ENCODE measurements at regions not wholly inside any gene's neighbourhood (a gene's known extent, or its start where the extent isn't known, plus 50 kb on each side); places are given as distances from the start of the nearest gene placed in this dataset.

DNA sequence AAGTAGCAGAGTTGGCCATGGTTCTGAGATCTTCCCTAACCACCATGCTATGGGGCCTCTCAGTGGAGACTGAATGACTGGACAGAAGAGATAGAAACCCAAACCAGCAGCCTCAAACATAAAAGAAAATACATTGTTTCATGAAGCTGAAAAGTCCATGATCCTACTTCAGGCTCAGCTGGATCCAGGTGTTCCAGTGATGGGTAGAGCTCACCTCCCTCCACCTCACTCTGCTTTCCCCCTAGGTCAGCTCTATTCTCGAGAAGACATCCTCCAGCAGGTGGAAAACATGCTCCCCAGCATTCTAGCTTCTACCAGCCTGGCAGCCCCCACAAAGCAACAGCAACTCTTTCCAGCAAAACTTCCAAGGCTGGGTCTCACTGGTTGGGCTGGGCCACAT, 132.1 kb downstream of the OAT start:
- DNase-seq (ENCODE audit: low spot score), result no peak

DNA sequence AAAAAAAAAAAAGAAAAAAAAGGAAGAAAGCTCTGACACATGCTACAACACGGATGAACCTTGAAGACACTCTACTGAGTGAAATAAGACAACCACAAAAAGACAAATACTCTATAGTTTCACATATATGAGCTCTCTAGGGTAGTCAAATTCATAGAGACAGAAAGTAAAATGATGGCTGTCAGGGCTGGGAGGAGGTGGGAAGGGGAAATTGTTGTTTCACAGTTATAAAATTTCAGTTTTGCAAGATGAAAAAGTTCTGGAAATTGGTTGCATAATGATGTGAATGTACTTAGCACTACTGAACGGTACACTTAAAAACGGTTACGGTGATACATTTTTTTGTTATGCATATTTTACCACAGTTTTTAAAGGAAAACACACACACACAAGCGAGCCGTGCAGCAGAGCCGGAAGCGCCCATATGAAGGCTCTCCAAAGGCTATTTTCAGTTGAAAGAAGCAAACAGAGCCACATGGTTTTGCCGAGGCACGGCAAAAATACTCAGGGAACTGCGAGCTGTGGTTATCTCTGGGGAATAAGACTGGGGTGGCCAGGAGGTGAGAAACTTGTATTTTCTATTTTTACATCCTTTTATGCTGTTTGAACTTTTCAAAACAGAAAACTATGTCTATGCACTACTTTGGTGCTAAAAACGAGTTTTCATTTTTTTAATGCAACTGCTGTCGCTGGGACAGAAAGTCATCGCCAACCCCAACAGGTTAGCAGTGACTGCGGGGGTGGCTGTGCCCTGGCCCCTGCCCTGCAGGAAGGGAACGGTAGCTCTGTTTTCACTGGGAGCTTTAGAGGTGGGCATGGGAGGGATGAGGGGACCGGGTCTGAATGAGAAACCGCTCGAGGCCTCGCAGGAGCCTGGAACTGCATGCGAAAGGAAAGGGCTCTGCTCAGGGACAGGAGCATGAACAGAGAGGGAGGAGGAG, 132.9 kb downstream of the OAT start:
- DNase-seq (ENCODE audit: low spot score), result no peak

DNA sequence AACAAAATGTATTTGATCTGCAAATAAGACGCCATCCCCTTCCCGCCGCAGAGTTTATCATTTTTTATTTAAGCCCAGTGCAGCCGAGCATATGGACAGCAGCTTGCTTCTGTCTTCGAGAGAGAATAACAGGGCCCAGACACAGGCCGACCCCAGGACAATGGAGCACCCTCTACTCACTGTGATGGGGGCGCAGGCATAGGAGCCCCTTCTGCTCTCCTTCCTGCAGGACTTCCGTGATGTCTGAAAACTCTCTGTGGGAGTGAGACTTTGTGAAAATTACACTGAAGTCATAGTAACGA, 134.8 kb downstream of the OAT start:
- no peak for DNase-seq (ENCODE audit: low spot score)

DNA sequence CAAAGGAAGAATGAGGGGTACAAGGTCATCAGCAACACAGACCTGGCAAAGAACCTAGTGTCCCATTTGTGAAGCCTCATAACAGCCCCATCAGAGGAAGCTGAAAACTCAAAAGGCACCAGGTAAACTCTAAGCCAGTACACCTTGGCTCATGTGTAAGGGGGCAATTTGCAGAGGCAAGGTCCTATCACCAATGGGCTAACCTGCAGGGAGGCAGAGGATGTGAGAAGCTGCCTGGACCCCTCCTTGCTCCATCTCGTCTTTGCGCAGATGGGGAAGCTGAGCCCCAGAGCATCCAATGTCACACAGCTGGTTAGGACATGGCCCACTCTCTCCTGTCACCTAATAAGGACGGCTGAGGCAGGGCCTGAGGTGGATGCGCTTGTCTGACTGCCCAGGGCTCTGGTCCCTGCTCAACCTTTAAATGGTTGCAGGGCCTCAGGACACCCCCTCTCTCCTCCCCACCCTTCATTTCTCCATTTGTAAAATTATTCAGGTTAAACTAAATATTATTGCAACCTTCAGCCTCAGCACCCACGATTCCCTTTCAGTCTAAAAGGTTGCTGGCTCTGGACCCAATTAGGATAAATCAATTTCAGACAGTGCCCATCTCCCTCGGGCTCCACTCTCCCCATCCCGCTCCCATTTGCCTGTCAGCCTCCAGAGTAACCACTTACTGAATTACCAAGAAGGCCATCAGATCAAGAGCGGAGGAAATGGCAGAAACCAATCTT, 135.3 kb downstream of the OAT start:
- DNase-seq (ENCODE audit: low spot score), result no peak

DNA sequence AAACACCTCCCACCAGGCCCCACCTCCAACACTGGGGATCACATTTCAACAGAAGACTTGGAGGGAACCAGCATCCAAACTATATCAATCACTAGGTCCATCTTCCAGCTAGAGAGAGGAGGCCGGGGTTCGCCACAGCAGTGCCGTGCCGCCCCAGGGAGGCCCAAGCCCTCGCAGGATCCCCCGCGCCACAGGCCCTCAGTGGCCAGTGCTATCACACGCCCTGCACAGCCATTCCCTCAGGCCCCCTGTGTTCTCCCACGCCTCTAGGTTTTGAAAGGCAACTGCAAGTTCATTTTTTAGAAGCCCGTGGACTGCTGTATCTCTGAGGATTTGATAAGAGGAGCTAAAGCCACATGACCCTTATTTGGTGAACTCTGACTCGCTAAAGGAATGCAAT, 136.4 kb downstream of the OAT start:
- DNase-seq (ENCODE audit: low spot score), result no peak

DNA sequence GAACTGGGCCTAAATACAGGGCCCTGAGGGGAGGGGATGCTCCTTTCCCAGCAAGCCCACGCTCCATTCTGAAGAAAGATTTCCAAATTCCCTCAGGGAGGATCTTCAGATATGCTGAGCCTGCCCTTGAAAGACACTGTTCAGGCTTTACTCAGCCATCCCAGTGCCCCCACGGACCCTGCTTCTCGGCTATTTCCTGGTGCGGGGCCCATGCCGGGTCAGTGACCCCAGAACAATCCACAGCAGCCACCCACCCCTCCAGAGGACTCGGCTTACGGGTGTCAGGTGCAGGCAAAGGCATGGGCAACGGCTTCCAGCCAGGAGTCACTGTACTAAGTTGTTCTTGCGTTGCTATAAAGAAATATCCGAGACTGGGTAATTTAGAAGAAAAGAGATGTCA, 137.1 kb downstream of the OAT start:
- no peak for DNase-seq (ENCODE audit: low spot score)

DNA sequence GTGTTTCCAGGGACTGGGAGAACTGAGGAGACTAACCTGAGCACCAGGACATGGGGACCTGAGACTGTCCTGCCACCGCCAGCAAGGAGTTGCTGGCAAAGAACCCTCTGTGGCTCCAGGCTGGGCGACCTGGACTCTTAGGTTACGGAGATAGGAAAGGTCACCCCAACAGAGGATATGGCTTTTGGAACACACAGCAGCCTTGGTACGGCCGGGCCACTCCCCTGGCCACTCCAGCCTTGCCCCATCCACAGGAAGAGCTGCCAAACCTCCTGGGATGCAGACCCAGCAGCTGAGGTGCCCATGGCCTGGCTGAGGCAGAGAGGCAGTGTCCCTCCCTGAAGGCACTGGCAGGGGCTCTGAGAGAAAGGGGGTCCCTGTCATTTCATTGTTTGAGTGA, 137.8 kb downstream of the OAT start:
- no peak for DNase-seq (ENCODE audit: low spot score)

DNA sequence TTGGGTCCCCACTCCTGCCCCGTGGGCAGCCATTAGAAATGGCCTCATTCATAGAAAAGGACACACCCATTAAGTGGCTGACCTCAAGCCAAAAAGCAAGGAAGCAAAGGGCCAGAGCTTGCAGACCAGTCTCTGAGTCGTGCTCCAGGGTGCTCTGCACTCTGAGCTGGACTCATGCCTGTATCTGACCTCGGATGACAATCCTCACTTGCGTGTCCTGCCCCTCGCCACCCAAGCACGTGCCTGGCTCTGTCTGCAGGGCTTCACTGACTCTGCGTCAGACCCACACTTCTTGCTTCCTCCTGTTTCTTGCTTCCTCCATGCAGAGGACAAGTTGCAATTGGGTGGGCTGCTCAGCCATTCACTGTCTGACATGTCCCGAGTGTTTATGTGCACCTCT, 138.8 kb downstream of the OAT start:
- DNase-seq (ENCODE audit: low spot score), result no peak

DNA sequence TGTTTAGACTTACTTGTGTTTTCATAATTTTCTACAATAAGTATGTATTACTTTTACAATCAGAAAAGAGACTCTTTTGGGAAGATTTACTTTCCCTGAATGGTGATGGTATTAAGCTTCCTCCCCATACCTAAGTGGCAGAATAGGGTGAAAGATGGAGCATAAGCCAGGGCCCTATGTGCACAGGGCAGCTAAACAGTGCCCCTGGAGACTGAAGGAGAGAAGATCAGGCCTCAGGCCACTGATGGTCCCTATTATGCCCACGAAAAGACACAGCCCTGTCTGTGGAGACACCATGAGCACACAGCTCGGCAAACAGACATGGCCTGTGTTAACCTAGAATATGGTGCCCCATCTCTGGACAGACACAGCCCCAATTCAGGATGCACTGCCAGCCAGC, 139.4 kb downstream of the OAT start:
- DNase-seq (ENCODE audit: low spot score), result no peak

DNA sequence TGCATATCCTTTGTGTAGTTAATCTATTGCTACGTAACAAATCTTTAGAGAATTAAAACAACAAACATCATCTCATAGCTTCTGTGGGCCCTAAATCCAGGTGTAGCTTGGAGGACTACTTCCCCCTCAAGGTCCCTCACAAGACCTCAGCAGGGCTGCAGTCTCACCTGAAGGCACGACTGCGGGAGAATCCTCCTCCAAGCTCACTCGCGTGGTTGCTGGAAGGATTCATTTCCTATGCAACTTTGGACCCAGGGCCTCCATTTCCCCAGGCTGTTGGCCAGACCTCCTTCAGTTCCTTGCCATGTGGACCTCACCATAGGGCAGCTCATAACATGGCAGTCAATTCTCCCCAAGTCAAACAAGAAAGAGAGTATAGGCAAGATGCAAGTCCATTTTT, 140.4 kb downstream of the OAT start:
- no peak for DNase-seq (ENCODE audit: low spot score)

DNA sequence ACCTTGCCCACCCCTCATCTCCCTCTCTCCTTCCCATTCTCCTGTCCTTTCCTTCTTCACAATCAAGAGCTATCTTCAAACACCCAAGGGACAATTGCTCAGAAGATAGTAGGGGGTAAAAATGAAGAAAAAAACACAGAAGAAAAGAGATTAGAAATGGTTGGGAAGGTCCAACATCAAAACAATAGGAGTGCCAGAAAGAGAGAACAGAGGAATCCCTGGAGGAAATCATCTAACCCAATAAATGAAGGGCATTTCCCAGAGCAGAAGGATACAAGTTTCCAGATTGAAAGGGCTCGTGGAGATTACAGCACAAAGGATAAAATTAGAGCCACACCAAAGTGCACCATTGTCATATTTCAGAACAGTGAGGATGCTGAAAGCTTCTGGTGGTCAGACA, 145.6 kb downstream of the OAT start:
- DNase-seq (ENCODE audit: low spot score), result no peak

DNA sequence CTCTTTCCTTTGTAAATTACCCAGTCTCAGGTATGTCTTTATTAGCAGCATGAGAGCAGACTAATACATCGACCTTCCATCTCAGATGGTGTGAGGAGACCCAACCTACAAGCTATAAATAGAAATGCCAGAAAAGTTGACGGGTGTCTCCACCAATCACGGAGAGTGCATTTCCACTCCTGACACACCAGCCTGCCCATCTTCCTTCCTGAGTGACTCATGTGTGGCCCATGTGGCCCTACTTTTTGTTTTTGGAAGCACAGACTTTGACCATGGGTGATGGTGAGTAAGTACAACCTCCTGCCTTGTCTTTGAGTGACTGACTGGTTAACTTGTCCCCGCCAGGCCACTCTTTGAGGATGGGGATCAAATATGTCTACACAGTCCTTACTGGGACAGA, 147.0 kb downstream of the OAT start:
- DNase-seq (ENCODE audit: low spot score), result no peak

DNA sequence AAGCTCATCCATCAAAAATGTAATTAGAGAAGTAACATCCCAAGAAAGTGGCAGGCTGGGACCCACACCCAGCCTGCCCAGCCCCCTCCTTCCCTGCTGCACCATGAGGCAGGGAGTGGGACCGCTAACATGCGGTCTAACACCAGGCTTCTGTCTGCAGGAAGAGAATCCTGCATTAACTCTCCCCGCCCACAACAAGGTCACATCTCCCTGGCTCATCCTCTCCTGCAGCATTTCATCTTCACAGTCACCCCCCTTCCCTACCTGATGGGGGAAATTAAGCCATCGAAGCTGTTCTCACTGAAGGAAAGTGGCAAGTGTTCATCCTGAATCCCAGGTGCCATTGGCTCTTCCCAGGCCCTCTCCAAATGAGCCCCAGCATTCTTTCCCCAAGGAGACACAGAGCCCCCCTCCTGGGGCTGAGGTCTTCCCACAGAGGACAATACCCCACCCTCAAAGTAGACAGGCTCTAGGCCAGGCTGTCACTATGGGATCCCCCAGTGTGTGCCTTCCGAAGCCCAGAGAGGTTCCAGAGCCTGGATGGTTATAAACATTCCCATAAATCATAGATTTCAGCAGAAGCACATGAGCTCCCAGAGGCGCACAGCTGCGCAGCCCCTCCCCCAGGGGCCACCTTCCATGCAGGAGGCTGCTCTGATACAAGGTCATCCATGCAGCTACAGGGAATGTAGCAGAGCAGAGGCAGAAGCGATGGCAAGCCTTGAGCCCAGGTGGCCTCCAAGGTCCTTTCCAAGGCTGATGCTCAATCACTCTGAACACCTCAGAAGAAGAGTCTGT, 148.0 kb downstream of the OAT start:
- DNase-seq (ENCODE audit: low spot score), result no peak

DNA sequence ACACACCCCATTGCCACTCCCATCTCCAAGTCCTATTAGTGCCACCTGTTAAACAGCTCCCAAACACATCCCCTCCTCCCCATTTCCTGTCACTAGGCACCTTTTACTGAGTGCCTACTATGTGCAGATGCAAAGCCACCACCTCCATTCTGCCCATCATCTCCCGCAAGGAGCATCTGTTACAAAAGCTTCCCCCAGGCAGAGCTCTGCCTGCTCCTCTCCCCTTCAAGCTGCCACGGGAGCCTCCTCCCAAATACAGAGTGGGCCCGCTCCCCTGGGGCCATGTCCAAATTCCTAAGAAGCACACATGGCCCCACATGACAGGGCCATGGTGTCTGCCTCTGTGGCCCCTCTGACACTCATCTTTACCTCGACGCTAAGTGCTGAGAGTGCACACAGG, 149.7 kb downstream of the OAT start:
- no peak for DNase-seq (ENCODE audit: low spot score)

DNA sequence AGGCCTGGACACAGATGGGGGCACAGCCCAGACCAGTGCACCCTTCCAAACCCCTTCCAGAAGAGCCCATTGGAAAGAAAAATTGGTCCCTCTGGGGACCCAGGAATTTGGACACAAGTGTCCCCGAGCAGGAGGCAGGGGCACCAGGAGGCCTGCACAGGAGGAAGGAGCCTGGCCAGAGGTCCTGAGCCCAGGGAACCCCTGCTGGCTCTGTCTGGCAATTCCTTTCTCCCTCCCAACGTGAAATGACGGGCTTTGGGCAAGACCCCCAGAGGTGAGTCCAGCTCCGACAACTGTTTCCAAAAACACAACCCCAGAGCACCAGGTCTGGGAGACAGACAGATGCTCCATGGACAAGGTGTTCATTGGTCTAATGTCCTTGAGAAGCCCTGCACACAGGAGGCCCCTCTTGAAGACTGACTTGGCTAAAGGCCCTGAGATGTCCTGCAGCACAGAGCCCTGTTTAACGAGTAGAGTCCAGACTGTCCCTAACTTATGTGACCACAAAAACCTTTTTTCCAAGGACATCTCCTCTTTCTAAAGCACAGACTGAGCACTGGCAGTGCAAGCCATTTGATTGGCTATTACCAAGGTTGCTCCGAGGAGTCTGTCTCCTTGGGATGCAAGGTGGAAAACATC, 150.7 kb downstream of the OAT start:
- DNase-seq (ENCODE audit: low spot score), result no peak

DNA sequence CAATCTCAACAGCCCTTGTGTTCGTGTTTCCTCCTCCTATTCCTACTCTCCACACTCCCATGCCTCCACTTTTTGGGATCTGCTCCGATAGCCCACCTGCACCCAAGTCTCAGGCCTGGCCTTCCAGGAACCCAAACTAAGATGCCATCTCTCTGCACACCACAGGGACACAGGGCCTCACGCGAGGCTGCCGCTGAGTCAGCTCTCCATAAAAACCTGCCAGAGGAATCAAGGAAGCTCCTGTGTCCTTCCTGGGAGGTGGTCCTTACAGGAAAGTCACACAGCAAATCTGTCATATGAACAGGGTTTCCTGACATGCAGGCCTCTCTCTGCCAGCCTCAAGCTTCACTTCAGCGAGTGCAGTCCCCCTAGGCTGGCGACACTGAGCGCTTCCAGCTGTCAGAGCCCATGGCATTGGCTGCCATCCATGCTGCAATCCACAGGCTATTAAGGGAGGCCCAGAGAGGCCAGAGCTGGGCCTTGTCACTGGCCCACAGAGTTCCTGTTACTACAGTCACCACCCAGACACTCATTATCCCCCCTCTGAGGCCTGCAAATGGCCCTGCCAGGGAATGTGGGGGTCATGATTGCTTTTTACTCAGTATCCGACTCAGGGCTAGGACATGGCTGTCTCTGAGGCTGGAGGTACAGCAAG, 151.4 kb downstream of the OAT start:
- no peak for DNase-seq (ENCODE audit: low spot score)

DNA sequence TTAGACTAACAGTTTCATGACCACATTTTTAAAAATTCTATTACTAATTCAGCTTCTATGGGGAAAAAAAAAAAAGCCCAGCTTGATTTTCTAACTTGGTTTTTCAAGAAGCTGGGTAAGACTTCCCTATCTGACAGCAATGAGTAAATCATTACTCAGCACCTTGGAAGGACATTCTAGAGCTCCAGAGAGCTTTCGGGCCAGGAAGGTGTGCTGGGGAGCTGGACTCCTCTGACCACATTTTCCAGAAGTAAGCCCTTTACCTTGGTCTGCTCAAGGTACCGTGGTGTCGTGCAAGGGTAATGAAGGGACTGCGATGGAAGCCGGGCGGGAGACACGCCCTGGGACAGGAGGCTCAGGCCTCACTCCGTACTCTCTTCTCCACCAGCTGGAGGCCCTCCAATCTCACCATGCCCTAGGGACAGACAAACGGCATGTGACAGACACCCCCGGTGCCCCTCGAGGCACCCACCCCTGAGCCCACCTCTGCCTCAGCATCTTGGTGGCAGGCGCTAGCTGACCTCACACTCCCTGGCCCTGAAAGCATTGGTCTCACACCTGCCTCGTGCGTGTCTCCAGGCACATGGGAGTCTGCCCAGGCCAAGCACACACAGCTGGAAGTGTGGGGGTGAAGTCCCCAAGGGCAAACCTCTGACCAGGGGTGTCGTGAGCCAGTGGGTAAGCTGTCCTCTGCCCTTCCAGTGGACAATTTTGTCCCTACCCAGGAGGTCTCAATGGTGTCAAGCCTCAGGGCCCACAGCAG, 152.1 kb downstream of the OAT start:
- no peak for DNase-seq (ENCODE audit: low spot score)

DNA sequence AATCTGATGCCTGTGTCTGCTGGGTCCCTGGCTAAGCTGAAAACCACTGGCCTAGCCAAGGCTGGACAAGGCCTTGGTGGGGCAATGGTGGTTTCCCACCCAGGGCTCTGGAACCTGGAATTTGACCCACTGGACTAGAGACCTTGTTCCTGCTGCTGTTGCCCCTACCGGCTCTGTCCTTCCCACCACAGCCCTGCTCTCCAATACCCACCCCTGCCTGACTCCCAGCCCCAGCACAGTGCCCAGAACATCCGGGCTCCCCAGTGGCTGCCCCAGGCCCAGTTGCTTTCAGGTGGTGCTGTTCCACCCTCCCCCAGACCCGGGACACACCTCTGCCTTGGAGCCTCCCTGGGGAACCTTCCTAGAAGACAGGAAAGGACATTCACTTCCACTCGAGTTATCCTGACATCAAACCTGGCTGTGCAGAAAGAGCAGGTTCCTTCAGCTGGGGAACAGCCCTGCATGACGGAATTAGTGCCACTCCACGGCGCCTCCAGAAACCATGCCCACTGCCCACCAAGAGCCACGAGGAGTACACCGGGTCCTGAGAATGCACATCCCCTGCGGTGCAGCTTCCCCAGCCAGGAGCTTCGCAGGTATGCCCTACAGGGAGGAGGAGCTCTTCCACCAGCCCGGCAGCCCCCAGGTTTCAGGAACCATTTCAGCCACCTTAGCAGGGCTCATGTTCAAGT, 152.8 kb downstream of the OAT start:
- no peak for DNase-seq (ENCODE audit: low spot score)

DNA sequence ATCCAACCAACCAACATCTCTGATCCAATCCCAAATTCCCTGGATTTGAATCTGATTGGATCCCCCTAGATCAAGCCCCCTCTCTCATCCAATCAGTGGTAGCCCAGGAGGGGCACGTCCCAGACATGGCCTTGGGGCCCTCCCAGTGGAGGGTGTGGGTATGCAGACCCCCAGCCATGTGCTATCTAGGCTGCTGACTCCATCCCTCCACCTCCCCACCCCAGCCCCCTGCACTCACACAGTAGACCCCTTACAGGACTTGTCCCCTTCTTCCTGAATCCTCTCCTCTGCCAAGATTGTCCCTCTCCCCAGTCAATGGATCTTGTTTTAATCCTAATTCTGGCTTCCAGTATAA, 153.4 kb downstream of the OAT start:
- DNase-seq (ENCODE audit: low spot score), result no peak

DNA sequence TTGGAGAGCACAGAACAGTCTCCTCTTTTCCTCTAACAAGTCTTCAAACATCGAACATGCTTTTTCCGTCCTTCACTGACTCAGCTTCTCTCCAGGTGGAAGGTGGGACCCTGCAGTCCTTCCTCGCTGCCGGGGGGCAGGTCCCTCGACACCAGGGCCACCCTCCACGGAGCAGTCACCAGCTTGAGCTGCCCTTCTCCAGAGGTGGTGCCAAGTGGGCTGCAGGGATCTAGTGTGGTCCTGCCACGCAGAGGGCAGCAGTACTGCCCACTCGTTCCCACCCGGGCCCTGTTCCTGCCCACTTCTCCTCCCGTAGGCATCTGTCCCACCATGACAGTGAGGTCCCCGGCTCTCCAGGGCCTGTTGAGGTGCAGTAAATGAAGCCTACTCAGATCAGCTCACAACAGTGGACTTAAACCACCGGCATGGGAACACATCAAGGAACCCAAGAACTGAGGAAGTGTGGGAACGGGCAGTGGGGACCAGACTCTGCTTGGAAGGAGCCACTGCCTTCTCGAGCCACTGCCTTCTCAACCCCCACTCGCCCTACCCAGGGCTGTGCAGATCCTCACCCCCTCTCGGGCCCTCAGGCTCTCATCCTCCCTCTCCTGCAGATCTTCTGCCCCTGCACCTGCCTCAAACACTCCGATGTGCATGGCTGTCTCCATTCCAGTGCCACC, 153.9 kb downstream of the OAT start:
- DNase-seq (ENCODE audit: low spot score), result no peak
